Neural progenitor cell (in vitro differentiated cells): ENCODE measurements at regions not wholly inside any gene's neighbourhood (a gene's known extent, or its start where the extent isn't known, plus 50 kb on each side); places are given as distances from the start of the nearest gene placed in this dataset.

Experiments
- CTCF ChIP-seq: fragments of 200-600 bp; sonication (generic); IDR thresholded peaks from 2 replicates; pipeline ENCODE4 v1.5.1; 2017; ENCODE audit warnings: antibody characterized with exemption, mild to moderate bottlenecking
- EZH2 ChIP-seq: fragments of 200-600 bp; sonication (generic); IDR thresholded peaks from 2 replicates; pipeline ENCODE4 v1.6.1; 2017; ENCODE audit warnings: antibody characterized with exemption, mild to moderate bottlenecking, moderate library complexity

GRCh38 chr14:82805892-82806825 is 1272.5 kb upstream of the SEL1L start:
- TF ChIP-seq CTCF = no peak
- no peak for TF ChIP-seq EZH2
